OCI-LY3 (cell line): ENCODE measurements at regions not wholly inside any gene's neighbourhood (a gene's known extent, or its start where the extent isn't known, plus 50 kb on each side); places are given as distances from the start of the nearest gene placed in this dataset.

Experiments
- EZH2phosphoT487 ChIP-seq: fragments of 200-600 bp; shearing (Covaris generic); IDR thresholded peaks from 2 replicates; pipeline ENCODE4 v1.6.1; 2018; ENCODE audit warnings: antibody characterized with exemption, mixed run types, low read depth
- TF ChIP-seq, protein P1 (sequence below): fragments of 200-600, 300-600 bp; sonication (generic); IDR thresholded peaks from 2 replicates; pipeline ENCODE4 v1.5.1; 2014; ENCODE audit warnings: antibody characterized with exemption, low read length, low read depth

- TF ChIP-seq, protein P1, sequence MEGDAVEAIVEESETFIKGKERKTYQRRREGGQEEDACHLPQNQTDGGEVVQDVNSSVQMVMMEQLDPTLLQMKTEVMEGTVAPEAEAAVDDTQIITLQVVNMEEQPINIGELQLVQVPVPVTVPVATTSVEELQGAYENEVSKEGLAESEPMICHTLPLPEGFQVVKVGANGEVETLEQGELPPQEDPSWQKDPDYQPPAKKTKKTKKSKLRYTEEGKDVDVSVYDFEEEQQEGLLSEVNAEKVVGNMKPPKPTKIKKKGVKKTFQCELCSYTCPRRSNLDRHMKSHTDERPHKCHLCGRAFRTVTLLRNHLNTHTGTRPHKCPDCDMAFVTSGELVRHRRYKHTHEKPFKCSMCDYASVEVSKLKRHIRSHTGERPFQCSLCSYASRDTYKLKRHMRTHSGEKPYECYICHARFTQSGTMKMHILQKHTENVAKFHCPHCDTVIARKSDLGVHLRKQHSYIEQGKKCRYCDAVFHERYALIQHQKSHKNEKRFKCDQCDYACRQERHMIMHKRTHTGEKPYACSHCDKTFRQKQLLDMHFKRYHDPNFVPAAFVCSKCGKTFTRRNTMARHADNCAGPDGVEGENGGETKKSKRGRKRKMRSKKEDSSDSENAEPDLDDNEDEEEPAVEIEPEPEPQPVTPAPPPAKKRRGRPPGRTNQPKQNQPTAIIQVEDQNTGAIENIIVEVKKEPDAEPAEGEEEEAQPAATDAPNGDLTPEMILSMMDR, result peak; percentile 17
- no peak for TF ChIP-seq EZH2phosphoT487
These were observed 1432.2 kb upstream of the ACVR2A start for GRCh38 chr2:146412625-146413024.
